ENCODE measurements at regions not wholly inside any gene's neighbourhood (a gene's known extent, or its start where the extent isn't known, plus 50 kb on each side); places are given as distances from the start of the nearest gene placed in this dataset.

GRCh38 chr5:101721543-101721942, 574.5 kb downstream of the SLCO4C1 start:
- no peak for TF ChIP-seq EZH2phosphoT487 (IDR thresholded peaks at IDR 0.05; ENCODE audit: borderline replicate concordance, low read depth)
- no peak for TF ChIP-seq CTCF (IDR thresholded peaks at IDR 0.05)

Measured in SK-N-SH (cell line).